GM12878 (cell line): ENCODE measurements at regions not wholly inside any gene's neighbourhood (a gene's known extent, or its start where the extent isn't known, plus 50 kb on each side); places are given as distances from the start of the nearest gene placed in this dataset.

Source experiments
- ATAC-seq: fragments of 200-7000 bp; cut with Tn5 transposase; 3 replicates; pipeline ENCODE4 v1.9.1; 2020; ENCODE audit warnings: mild to moderate bottlenecking, moderate library complexity
- BruUV-seq: library from RNA; stranded (reverse); fragments of 400-500 nt; replicated peaks from 2 replicates; lab custom pipeline; 2021; lab: Mats Ljungman, UMichigan
- CTCF ChIA-PET: fragments of 300-600 bp; sonication (Branson Sonifier 250); formaldehyde crosslinking; extraction: SDS; loops from one replicate; lab custom pipeline; 2021; ENCODE audit warnings: inconsistent platforms; lab: Yijun Ruan, JAX
- POLR2A ChIA-PET: fragments of 350-600 bp; formaldehyde crosslinking; extraction: SDS; loops from one replicate; lab custom pipeline; 2021; ENCODE audit warnings: inconsistent platforms; lab: Charles Lee
- RAD21 ChIA-PET: fragments of 300-600 bp; sonication (Branson Sonifier 250); formaldehyde crosslinking; loops from one replicate; lab custom pipeline; 2023; ENCODE audit warnings: antibody characterized with exemption; ENCODE audit not compliant: unreplicated experiment; lab: Charles Lee
- SMC1A ChIA-PET: fragments of 300-600 bp; sonication (Branson Sonifier 250); formaldehyde crosslinking; loops from one replicate; lab custom pipeline; 2023; ENCODE audit not compliant: unreplicated experiment, uncharacterized antibody; lab: Charles Lee
- DNase-seq: peaks from one replicate; pipeline ENCODE4 v3.0.0-alpha.2; 2011; ENCODE audit warnings: low read depth, low spot score
- FAIRE-seq: peaks from 3 replicates; lab custom pipeline; 2011; peaks lifted over from hg19 to GRCh38; lab: Jason Lieb, UNC
- H2AFZ ChIP-seq: 2 replicates; pipeline ENCODE4 v1.6.0; 2011; ENCODE audit warnings: low read depth, low read length, control low read depth; ENCODE audit not compliant: control insufficient read depth
- H3K27ac ChIP-seq: 2 replicates; pipeline ENCODE4 v1.5.1; 2011; ENCODE audit warnings: control low read depth; ENCODE audit not compliant: control insufficient read depth, insufficient read depth
- H3K27me3 ChIP-seq, 2 experiments: replicated peaks in 1 of 2; 2 replicates each; pipeline versions ENCODE4 v1.6.0 to v1.6.1; 2011; ENCODE audit warnings: low read length in 1 of 2; ENCODE audit not compliant: control insufficient read depth in 2 of 2, insufficient read depth in 2 of 2
- H3K36me3 ChIP-seq, 2 experiments: 2 replicates each; pipeline ENCODE4 v1.5.1; 2011; ENCODE audit warnings: low read length in 1 of 2; ENCODE audit not compliant: control insufficient read depth in 2 of 2, insufficient read depth in 2 of 2
- H3K4me1 ChIP-seq: 2 replicates; pipeline ENCODE4 v1.6.1; 2011; ENCODE audit warnings: mild to moderate bottlenecking, low read length, moderate library complexity, mixed read lengths; ENCODE audit not compliant: control insufficient read depth, insufficient read depth
- H3K4me2 ChIP-seq: 2 replicates; pipeline ENCODE4 v1.6.0; 2011; ENCODE audit warnings: control low read depth; ENCODE audit not compliant: control insufficient read depth, insufficient read depth
- H3K4me3 ChIP-seq: fragments of 200-600 bp; sonication (generic); 2 replicates; pipeline ENCODE4 v1.5.1; 2016
- H3K79me2 ChIP-seq: 2 replicates; pipeline ENCODE4 v1.6.0; 2011; ENCODE audit warnings: low read length; ENCODE audit not compliant: control insufficient read depth, insufficient read depth
- H3K9ac ChIP-seq: 2 replicates; pipeline ENCODE4 v1.8.0; 2011; ENCODE audit warnings: low read length, control low read depth, mixed read lengths; ENCODE audit not compliant: control insufficient read depth, insufficient read depth
- H3K9me3 ChIP-seq: replicated peaks from 3 replicates; pipeline ENCODE4 v1.5.1; 2011; ENCODE audit warnings: mild to moderate bottlenecking, low read length; ENCODE audit not compliant: control insufficient read depth, insufficient read depth
- H4K20me1 ChIP-seq: 2 replicates; pipeline ENCODE4 v1.6.0; 2011; ENCODE audit not compliant: control insufficient read depth, insufficient read depth
- BHLHE40 ChIP-seq, 2 experiments: fragments of 450-650 bp in 1 of 2; IDR thresholded peaks; 2 replicates each; pipeline ENCODE4 v1.6.1; 2011 to 2017; ENCODE audit warnings: low read depth in 2 of 2, borderline replicate concordance in 1 of 2, improper control_type of control experiment in 1 of 2, low read length in 1 of 2, mild to moderate bottlenecking in 1 of 2
- CHD1 ChIP-seq: IDR thresholded peaks from 2 replicates; pipeline ENCODE4 v1.6.1; 2012; ENCODE audit warnings: low read depth, low read length, improper control_type of control experiment
- ETV6 ChIP-seq, 2 experiments: fragments of 450-650 bp in 1 of 2; IDR thresholded peaks in 1 of 2; conservative IDR thresholded peaks in 1 of 2; 2 replicates each; pipeline ENCODE4 v1.6.1; 2014; ENCODE audit warnings: antibody characterized with exemption in 1 of 2, borderline replicate concordance in 1 of 2, low read depth in 1 of 2, mild to moderate bottlenecking in 1 of 2, moderate library complexity in 1 of 2
- NR2F1 ChIP-seq: fragments of 450-650 bp; conservative IDR thresholded peaks from 2 replicates; pipeline ENCODE4 v1.6.1; 2017; ENCODE audit warnings: mild to moderate bottlenecking
- PML ChIP-seq: IDR thresholded peaks from 2 replicates; pipeline ENCODE4 v1.6.1; 2012; ENCODE audit warnings: low read length, inconsistent platforms
- POLR2AphosphoS2 ChIP-seq: IDR thresholded peaks from 2 replicates; pipeline ENCODE4 v1.6.1; 2011; ENCODE audit warnings: low read depth, mild to moderate bottlenecking, low read length, improper control_type of control experiment, moderate library complexity
- RAD21 ChIP-seq: IDR thresholded peaks from 2 replicates; pipeline ENCODE4 v1.6.1; 2011; ENCODE audit warnings: mild to moderate bottlenecking, low read depth, low read length, moderate library complexity; ENCODE audit not compliant: insufficient read depth
- ZSCAN29 ChIP-seq: fragments of 450-650 bp; IDR thresholded peaks from 2 replicates; pipeline ENCODE4 v1.6.1; 2017; ENCODE audit warnings: mild to moderate bottlenecking, moderate library complexity
- WGBS: methylation state at CpG from one replicate; pipeline ENCODE4 v1.1.6; 2016; ENCODE audit warnings: low lambda C conversion rate; ENCODE audit not compliant: insufficient replicate concordance, insufficient coverage; ENCODE audit errors: missing lambda C conversion rate; 5-methylcytosine and 5-hydroxymethylcytosine counted together
- in situ Hi-C: fragments of 300-500 bp; cut with MboI; formaldehyde crosslinking; loops from 9 replicates; pipeline ENCODE4 v1.14.3; 2018; ENCODE audit warnings: mixed read lengths
- intact Hi-C: fragments of 100-400 bp; cut with micrococcal nuclease; formaldehyde crosslinking; loops from one replicate; pipeline ENCODE4 v1.14.2; 2022; ENCODE audit not compliant: unreplicated experiment

GRCh38 chr9:12922224-12922866, 147.5 kb downstream of the LURAP1L start:
- CTCF ChIA-PET = no interaction called here
- POLR2A ChIA-PET = no interaction called here
- Histone ChIP-seq H3K36me3 (no peaks in the 10 kb centered on the region), H3K4me3 (no peak overlapping the region), H3K9ac (no peak overlapping the region), H3K79me2 (no peaks in the 10 kb centered on the region), H3K27ac (no peak overlapping the region), H3K27me3 (no peaks in the 10 kb centered on the region), H3K4me2 (no peak overlapping the region), H3K9me3 (no peaks in the 10 kb centered on the region), H3K4me1 (no peaks in the 10 kb centered on the region), H4K20me1 (no peaks in the 10 kb centered on the region), H2AFZ (no peak overlapping the region)
- no peak for DNase-seq
- no peak for FAIRE-seq
- BruUV-seq = no TSS peak
- no peak for ATAC-seq
- SMC1A ChIA-PET = no interaction called here
- 0% methylated on average over 4 of the region's 4 CpGs for WGBS
- intact Hi-C loops (no loop called here), in situ Hi-C loops (no loop called here)
- RAD21 ChIA-PET = no interaction called here
- TF ChIP-seq PML = no peak
- no peak for TF ChIP-seq POLR2AphosphoS2
- no peak for TF ChIP-seq NR2F1
- TF ChIP-seq ZSCAN29 = no peak
- no peak for TF ChIP-seq BHLHE40 (IDR thresholded peaks at IDR 0.05; ENCODE audit: borderline replicate concordance in 1 of 2, low read depth in 2 of 2, low read length in 1 of 2)

DNA sequence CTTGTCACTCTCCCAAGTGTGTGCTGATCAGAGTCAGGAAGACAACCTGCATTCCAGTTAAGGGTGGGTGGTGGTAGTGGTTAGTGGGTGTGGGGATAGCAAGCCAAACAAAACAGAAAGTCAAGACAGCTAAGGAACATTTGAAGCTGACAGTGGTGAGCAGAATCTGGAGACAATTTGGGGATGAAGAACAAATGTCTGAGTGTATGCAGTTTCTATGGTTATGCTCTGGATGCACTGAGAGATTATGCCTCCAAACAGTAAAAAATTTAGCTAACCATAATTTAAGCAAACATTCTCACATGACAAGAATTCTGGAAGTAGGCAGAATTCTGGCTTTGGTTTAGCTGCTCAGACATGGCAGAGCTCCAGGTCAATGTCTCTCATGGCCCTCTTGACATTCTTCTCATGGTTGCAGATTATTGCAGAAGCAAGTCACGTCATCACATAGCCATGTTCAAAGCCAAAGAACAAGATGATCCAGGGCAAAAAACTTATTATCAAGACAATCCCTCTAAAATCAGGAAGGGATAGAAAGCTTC, 148.7 kb downstream of the LURAP1L start:
- no peak for DNase-seq
- WGBS = 0% methylated on average over 1 of the region's 1 CpG
- in situ Hi-C loops = no loop called here
- ChIA-PET CTCF (no interaction called here), RAD21 (no interaction called here), SMC1A (interaction anchor here (1.2 kb wide), 1 partner anchor 9 kb away, joined by 3 read pairs; no protein-coding TSS in a partner anchor), POLR2A (no interaction called here)
- Histone ChIP-seq H3K79me2 (no peaks in the 10 kb centered on the region), H3K4me2 (no peak overlapping the region), H3K27ac (no peak overlapping the region), H2AFZ (no peak overlapping the region), H3K9ac (no peak overlapping the region), H3K27me3 (no peaks in the 10 kb centered on the region), H3K36me3 (no peaks in the 10 kb centered on the region), H3K4me3 (no peak overlapping the region), H4K20me1 (no peaks in the 10 kb centered on the region), H3K9me3 (no peaks in the 10 kb centered on the region), H3K4me1 (no peaks in the 10 kb centered on the region)
- no peak for ATAC-seq
- intact Hi-C loops = no loop called here
- no peak for FAIRE-seq
- BruUV-seq = no TSS peak
- no peak for TF ChIP-seq BHLHE40 (IDR thresholded peaks at IDR 0.05; ENCODE audit: borderline replicate concordance in 1 of 2, low read depth in 2 of 2, low read length in 1 of 2)
- no peak for TF ChIP-seq ETV6 (conservative IDR thresholded peaks at IDR 0.05 in 1 of 2, IDR thresholded peaks at IDR 0.05 in 1 of 2; ENCODE audit: borderline replicate concordance in 1 of 2, low read depth in 1 of 2)
- no peak for TF ChIP-seq RAD21
- no peak for TF ChIP-seq CHD1
